Skin of body (tissue), 1 donor: ENCODE measurements at regions not wholly inside any gene's neighbourhood (a gene's known extent, or its start where the extent isn't known, plus 50 kb on each side); places are given as distances from the start of the nearest gene placed in this dataset.
"Not testable (repeated sequence)": the region's sequence is repeated elsewhere in the genome, so short reads cannot be mapped to it uniquely, and the experiment has no call there.

Experiments used
- DNase-seq: peaks from one replicate; lab custom pipeline; 2025; lab: John Stamatoyannopoulos, UW

DNA sequence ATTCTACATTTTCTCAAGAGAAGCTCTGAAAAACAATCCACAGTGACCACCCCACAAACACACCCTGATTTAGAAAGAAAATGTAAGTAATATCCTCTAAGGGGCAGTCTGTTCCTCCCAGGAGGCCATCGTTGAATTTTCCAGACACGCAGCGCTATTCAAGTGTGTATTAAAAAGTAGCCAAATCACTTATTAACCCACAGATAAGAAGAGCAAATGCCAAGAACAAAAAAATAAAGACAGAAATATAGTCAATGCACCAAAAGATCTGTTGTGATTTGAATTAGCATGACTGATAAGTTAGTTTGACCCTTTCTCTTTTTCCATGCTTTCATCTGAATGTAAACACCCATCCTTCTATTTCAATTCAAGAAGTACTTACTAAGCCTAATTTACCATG lies 622.8 kb upstream of the ZNF385D start:
- DNase-seq = no peak

DNA sequence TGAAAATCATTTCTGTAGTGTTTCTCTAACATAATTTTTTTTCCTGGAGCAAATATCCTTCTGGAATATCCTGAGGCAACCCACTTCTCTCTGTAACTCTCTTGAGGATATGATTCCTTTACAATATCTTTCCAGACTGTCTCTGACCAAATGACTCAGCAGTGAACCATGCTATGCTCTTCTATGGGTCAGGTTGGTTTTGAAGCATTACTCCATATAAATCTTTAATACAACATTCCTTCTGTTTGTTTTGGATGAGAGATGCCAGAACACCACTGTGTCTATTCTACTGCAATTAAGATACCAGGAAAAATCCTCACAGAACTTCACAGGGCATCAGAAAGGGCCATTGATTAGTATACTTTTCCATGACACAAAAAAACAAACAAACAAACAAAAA lies 626.4 kb upstream of the ZNF385D start:
- DNase-seq = no peak

DNA sequence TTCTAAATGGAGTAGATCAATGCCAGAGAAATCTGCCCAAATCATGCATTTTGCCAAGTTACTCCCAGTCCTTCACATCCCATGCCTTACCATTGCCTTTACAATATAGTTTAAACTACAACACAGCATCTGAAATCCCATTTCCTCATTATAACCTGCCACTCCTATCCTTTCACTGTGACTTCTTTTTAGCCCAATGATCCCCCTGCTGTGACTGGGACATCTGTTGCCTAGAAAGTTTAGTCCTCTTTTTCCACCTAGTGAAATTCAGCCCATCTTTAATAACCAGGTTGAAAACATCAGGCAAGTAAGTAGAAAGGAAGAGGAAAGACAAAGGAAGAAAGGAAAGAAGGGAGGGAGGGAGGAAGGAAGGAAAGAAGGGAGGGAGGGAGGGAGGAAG lies 627.9 kb upstream of the ZNF385D start:
- DNase-seq = no peak

DNA sequence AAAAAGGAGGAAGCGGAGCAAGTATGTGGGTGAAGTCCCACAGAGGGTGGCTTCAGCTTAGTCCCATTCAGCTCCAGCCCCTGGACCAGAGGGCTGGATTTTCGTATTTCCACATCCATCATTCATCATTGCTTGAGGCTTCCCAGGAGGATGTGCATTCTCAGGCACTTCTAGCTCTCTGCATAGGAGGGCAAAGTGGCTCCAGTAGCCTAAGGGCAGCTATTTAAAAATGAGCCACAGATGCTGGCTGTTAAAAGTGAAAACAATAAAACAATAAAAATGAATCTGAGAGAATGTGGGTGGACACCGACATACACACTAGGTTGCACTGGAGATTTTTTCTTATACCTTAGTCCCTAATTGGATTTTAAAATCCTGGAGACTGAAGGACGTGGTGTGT lies 629.2 kb upstream of the ZNF385D start:
- DNase-seq = no peak

DNA sequence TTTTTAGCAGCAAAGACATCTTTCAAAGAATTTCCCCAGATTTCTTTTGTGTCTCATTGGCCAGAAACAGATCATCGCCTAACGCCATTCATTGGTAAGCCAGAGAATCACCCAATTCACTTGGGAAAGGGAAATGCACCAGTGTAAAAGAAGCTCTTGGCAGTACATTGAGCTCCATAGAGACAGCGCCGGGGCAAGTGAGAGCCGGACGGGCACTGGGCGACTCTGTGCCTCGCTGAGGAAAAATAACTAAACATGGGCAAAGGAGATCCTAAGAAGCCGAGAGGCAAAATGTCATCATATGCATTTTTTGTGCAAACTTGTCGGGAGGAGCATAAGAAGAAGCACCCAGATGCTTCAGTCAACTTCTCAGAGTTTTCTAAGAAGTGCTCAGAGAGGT lies 630.6 kb upstream of the ZNF385D start:
- not testable (repeated sequence) for DNase-seq

DNA sequence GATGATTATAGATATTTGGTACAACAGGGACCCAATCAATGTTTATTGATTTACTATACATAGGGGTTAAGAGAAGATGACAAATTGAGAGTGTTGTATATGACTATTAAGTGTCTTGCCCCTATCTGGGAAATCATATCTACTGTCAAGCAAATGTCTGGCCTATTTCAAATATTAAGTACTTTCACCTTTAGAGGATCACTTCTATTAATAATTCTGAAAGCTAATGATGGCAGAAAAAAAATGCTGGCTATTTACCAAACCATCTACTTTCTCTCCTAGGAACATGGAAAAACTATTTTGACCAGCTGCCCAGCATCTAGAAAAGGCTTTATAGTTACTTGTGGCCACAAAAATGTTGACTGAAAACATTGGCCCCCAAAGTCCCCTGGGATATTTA lies 632.3 kb upstream of the ZNF385D start:
- no peak for DNase-seq

DNA sequence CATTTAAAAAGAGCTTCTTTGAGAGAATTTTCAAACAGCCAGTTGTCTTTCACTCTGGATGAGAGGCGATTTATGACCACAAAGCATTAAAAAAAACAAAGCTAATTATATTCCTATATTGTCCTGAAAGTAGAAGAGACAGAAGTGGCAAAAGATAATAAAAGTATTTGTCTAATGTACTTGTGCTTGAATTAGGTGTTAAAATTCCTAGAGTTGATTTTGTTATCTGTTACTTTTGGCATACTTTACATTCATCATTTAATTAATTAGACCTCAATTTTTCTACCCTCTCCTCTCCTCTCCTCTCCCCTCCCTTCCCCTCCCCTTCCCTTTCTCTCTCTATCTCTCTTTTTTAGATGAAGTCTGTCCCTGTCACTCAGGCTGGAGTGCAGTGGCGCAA lies 635.1 kb upstream of the ZNF385D start:
- DNase-seq = no peak

DNA sequence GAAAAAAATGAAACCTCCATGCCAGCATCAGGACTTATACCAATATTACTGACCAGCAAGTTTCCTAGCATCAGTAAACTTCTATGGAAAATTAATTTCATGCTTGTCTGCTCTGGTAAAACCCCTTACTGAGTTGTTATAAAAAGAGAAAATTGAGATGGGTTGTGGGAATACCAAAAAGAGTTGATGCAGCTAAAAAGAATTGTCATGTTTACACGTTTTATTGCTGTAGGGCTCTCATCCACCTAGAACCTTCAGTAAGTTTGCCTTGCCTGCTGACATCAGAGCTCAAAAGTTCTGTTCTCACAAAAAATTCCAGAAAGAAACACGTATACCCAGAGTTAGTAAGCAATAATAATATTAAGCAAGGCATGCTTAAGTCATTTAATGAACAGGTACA lies 641.3 kb upstream of the ZNF385D start:
- no peak for DNase-seq

DNA sequence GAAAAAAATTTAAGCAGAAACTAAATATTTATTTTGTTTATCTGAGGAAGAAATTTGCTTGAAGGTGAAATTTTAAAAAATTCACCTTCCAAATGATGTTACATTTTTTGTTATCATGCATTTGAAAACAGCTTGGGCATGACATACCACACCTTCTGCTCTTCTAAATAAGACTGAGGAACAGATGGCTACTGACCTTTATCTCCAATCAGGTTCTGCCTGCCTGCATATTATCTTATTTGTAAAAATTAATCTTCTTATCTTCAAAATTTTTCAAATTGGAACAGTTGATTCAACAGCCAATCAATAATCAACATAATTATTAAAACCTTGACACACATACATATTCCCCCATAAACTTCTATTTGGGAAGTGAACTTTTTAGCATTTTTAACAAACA lies 641.8 kb upstream of the ZNF385D start:
- no peak for DNase-seq

DNA sequence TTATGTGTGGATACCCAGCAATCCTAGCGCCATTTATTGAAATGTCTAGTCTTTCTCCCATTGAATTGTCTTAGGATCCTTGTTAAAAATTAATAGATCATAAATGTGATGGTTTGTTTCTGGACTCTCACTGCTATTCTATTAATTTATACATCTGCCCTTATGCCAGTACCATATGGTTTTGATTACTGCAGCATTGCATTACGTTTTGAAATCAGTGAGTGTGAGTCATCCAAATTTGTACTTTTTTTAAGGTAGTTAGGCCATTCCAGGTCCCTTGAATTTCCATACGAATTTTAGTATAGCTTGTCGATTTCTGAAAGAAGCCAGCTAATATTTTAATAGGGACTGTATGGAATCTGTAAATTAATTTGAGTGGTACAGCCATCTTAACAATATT lies 648.6 kb upstream of the ZNF385D start:
- DNase-seq = no peak

DNA sequence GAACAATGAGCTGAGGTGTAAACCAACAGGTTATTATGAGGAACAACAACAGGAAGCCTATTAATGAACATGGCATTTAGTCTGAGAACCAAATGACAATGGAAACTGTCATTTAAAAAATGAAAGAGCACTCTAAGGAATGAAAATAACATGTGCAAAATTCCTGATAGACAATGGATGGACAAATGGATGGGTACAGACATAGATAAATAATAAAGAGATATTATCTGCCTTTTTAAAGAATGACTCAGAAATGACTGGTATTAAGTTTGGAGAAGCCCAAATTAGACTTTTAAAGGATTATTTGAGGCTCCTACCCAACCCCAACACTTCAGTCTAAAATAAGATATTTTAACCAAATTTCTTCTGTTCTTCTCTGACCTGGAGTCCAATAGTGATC lies 650.5 kb upstream of the ZNF385D start:
- no peak for DNase-seq

DNA sequence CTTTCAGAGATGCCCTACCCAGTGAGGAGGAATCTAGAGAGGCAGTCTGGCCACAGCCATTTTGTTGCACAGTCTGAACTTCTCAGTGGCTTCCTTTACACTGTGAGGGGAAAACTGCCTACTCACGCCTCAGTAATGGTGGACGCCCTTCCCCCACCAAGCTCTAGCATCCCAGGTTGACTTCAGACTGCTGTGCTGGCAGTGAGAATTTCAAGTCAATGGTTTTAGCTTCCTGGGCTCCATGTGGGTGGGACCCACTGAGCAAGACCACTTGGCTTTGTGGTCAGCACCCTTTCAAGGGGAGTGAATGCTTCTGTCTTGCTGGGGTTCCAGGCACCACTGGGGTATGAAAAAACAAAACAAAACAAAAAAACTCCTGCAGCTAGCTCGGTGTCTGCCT lies 663.2 kb upstream of the ZNF385D start:
- no peak for DNase-seq

DNA sequence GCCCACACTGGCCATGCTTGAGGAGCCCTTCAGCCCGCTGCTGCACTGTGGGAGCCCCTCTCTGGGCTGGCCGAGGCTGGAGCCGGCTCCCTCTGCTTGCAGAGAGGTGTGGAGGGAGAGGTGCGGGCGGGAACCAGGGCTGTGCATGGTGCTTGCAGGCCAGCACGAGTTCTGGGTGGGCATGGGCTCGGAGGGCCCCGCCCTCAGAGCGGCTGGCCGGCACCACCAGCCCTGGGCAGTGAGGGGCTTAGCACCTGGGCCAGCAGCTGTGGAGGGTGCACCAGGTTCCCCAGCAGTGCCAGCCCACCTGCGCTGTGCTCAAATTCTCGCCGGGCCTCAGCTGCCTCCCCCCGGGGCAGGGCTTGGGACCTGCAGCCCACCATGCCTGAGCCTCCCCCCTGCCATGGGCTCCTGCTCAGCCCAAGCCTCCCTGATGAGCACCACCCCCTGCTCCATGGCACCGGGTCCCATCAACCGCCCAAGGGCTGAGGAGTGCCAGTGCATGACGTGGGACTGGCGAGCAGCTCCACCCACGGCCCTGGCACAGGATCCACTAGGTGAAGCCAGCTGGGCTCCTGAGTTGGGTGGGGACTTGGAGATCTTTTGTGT lies 665.9 kb upstream of the ZNF385D start:
- not testable (repeated sequence) for DNase-seq

DNA sequence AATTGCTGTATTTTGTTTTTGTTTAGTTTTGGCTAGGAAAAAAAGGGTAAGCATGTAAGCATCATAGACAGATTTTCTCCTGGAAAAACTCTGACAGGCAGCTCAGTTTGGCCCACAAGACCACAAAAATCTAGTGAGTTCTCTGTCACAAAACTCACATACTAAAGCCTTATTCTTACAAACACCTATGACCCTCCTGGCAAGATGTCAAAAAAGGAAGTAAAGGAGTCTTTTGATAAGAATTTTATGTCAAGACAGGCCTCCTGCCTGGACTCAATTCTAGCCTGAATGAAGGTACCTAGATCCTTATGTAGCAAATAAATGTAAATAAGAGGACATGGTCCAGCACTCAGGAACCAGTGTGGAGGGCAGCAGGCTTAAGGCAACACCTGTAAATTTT lies 668.3 kb upstream of the ZNF385D start:
- DNase-seq = no peak

DNA sequence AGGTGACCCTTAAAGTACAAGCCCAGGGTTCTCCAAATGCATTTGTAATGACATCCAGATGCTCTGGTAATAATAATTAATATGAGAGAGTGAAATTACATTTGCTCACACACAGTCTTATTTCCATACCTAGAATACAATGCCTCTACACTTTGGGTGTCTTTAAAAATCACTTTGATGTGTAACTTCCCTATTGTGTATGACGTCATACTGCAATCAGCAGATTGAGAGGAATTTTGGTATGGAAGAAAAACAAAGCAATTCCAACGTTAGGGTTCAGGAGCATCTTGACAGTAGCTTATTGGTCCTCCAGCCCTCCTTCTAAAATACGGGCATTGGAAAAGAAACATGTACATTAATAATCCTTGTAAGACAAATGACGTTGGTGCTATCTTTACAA lies 670.6 kb upstream of the ZNF385D start:
- DNase-seq = no peak

DNA sequence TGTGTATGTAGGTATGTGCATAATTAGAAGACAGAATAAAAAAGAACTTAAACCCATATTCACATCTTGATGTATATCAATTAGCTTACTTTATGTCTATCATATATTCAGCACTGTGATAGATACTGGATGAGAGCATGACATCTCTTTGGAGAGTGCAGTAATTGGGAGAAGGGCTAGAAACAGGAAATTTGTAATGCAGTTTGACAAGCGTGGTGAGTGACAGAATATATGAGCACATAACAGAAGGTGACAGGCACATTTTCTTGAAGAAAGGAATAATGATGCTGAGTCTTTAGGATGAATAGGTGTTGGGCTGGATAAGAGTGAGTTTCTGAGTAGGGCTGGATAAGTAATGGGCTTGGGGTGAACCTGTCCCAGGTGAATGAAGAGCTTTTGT lies 680.3 kb upstream of the ZNF385D start:
- no peak for DNase-seq

DNA sequence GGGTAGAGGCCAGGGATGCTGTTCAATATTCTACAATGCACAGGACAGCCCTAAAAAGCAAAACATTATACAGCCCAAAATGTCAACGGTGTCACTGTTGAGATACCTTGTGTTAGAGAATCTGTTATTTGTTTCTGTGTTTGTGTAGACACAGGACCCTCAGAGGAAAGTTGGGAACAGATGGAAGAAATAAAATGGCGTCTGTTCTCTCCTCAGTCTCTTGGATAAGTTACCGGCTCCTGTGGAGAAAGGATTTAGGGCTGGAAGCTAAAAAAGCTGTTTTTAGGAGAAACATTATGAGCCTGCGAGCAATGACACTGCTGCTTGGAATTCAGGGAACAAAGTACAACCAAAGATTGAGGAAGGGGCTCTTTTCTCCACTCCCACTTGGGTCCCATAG lies 688.6 kb upstream of the ZNF385D start:
- DNase-seq = no peak

DNA sequence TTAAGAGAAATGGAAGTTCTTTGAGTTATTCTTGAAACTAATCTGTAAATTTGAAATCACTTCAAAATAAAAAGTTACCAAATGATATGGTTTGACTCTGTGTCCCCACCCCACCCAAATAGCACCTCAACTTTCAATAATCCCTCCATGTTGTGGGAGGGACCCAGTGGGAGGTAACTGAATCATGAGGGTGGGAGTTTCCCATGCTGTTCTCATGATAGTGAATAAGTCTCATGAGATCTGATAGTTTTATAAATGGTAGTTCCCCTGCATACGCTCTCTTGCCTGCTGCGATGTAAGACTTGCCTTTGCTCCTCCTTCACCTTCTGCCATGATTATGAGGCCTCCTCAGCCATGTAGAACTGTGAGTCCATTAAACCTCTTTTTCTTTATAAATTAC lies 690.7 kb upstream of the ZNF385D start:
- no peak for DNase-seq

DNA sequence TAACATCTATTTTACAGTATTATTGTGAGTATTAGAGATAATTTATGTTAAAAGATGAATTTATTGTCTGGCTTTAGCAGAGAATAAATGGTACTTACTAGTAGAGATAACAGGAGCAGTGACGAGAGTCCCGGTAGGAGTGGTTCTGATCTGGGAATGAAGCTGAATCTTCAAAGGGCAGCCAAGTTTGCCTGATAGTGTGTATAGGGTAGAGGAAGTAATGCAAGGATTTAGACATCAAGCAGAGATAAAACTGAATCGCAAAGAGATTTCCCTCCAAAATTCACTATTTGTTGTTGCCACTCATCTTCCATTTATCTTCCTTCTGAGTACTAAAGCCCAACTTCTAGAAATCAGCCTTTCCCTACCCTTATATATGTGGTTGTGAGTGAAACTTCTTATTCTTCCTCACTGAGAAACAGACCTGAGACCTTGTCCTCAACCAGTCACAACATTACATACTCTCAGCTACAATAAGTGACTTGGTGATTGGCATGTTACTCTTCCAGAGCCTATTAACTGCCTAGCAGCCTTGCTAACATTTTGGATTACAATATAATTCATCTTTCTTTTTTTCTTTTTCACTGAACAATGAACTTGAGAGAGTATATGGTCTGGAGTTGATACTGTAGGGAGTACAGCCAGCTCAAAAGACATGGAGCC lies 692.7 kb upstream of the ZNF385D start:
- no peak for DNase-seq

DNA sequence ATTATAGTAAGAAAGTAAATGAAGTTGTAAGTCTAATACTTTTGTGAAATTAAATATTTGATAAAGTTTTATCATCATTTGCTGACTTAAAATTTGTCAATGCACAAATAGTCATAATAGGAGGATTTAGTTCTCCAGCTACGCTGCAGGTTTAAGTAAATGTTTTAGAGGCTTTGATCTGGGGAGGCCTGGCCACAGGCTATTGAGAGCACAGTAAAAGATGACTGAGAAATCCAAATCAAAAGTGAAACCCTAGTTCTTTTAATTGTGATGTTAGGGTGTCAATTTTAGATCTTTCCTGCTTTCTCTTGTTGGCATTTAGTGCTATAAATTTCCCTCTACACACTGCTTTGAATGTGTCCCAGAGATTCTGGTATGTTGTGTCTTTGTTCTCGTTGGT lies 694.3 kb upstream of the ZNF385D start:
- DNase-seq = not testable (repeated sequence)

DNA sequence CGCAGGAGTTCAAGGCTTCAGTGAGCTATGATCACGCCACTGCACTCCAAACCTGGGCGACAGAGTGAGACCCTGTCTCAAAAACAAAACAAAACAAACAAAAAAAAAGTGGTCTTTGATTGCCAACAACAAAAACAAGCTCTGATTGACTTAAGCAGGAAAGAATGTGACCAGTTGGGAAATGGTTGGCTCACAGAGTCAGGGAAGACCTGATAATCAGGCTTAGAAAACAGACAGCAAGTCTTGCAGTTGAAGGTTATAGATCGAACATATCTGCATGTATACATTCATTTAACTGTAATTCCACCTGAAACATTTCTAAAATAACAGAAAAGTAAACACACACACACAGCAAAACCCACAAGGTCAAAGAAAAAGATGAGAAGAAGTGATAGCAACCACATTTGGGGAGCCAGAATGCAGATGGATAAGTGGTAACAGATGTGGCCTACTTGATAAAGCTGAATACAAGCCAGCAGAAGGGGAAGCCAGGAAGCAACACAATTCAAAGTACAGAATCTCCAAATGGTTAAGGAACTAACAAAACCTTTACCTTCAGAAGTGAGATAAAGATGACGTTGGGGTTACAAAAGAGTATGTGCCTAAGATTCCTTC lies 699.9 kb upstream of the ZNF385D start:
- DNase-seq = peak; percentile 83

DNA sequence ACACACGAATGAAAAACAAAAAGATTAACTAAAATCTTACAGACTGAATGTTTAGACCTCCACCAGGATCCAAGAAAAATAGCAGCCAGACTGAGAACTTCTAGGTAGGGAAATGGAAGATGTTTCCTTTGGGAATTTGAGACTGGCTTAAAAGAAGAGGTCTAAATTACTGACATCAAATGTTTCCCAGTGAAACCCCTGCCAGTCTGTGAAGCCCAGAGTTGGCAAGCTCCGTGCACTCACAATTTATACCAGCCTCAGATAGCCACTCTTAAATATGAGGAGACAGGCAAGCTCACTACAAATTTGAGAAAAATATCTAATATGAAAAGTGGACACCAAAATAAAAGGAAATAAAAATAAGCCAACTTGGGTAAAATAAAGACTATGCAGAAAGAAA lies 700.5 kb upstream of the ZNF385D start:
- no peak for DNase-seq

DNA sequence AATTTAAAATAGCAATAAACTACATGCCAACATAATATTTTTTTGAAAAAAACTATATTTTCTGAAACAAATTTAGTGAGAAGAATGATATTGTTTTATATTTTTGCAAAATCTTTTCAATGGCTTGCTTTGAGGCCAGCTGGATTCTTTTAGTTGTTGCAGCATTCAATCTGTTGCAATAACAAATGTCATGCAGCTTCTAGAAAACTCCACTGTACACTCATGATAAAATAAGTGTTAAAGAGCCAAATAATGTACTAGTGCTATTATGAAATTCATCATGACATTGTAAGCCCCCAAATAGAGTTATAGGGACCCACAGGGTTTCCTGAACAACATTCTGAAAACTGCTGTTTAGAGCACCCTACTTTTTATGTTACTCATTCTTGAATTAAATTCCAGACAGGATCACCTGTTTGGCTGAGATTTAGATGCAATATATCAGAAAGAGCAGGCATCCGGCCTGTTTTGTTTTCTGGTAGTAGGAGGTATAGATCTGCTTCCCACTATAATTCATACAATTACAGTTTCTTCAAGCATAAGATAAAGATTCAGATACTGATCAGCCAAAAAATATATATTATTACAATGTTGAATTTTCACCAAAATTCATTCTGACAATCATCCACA lies 703.0 kb upstream of the ZNF385D start:
- DNase-seq = peak; percentile 3
